Keratinocyte (primary cell): ENCODE measurements at regions not wholly inside any gene's neighbourhood (a gene's known extent, or its start where the extent isn't known, plus 50 kb on each side); places are given as distances from the start of the nearest gene placed in this dataset.

Experiments
- EZH2 ChIP-seq: IDR thresholded peaks from one replicate; pipeline ENCODE4 v1.6.1; 2012; ENCODE audit warnings: inconsistent platforms, mild to moderate bottlenecking, low read length, moderate library complexity
- TF ChIP-seq, protein P1 (sequence below), 3 experiments: IDR thresholded peaks in 1 of 3; conservative IDR thresholded peaks in 1 of 3; optimal IDR thresholded peaks in 1 of 3; 2 replicates in 2 of 3; 3 replicates in 1 of 3; pipeline versions ENCODE3 to v1.5.1; 2011; ENCODE audit warnings: low read length in 3 of 3, mild to moderate bottlenecking in 3 of 3, moderate library complexity in 2 of 3, control low read depth in 1 of 3, inconsistent platforms in 1 of 3; ENCODE audit not compliant: insufficient read depth in 2 of 3; ENCODE audit errors: extremely low read depth in 1 of 3

DNA sequence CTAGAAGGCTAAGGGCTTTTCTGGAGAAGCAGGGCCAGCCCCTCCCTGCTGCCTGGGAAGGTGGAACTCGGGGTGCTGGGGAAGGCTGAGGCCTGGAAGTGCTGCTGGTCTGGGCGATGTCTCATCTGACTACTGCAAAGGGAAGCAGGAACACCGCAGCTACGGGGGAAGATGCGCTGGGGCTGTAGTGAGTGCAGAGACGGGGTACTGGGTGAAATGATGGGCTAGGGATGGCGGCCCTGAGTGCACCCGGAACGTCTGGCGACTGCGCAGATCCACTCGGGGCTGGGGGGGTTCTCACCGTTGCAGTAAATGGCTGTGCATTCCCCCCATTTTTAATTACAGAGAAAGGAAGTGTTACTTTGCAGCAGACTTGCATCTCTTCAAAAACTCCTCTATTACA lies 195.4 kb upstream of the ADARB2 start:
- TF ChIP-seq, protein P1, sequence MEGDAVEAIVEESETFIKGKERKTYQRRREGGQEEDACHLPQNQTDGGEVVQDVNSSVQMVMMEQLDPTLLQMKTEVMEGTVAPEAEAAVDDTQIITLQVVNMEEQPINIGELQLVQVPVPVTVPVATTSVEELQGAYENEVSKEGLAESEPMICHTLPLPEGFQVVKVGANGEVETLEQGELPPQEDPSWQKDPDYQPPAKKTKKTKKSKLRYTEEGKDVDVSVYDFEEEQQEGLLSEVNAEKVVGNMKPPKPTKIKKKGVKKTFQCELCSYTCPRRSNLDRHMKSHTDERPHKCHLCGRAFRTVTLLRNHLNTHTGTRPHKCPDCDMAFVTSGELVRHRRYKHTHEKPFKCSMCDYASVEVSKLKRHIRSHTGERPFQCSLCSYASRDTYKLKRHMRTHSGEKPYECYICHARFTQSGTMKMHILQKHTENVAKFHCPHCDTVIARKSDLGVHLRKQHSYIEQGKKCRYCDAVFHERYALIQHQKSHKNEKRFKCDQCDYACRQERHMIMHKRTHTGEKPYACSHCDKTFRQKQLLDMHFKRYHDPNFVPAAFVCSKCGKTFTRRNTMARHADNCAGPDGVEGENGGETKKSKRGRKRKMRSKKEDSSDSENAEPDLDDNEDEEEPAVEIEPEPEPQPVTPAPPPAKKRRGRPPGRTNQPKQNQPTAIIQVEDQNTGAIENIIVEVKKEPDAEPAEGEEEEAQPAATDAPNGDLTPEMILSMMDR (optimal IDR thresholded peaks at IDR 0.05 in 1 of 3, IDR thresholded peaks at IDR 0.05 in 1 of 3, conservative IDR thresholded peaks at IDR 0.05 in 1 of 3; ENCODE audit: extremely low read depth in 1 of 3, insufficient read depth in 2 of 3, low read length in 3 of 3), result no peak
- TF ChIP-seq EZH2, result no peak
